MG63 (cell line): ENCODE measurements at regions not wholly inside any gene's neighbourhood (a gene's known extent, or its start where the extent isn't known, plus 50 kb on each side); places are given as distances from the start of the nearest gene placed in this dataset.
"Not testable (repeated sequence)": the region's sequence is repeated elsewhere in the genome, so short reads cannot be mapped to it uniquely, and the experiment has no call there.

ENCODE experiments used
- DNase-seq: peaks from one replicate; pipeline ENCODE4 v3.0.0-alpha.2; 2020
- H3K27me3 ChIP-seq: fragments of 250-450 bp; sonication (Bioruptor Pico); 2 replicates; pipeline ENCODE4 v1.5.1; 2020; ENCODE audit warnings: mild to moderate bottlenecking, moderate library complexity
- H3K36me3 ChIP-seq: fragments of 250-450 bp; sonication (Bioruptor Pico); 2 replicates; pipeline ENCODE4 v1.5.1; 2020; ENCODE audit warnings: mild to moderate bottlenecking, moderate library complexity
- H3K4me3 ChIP-seq: fragments of 250-450 bp; sonication (Bioruptor Pico); 2 replicates; pipeline ENCODE4 v1.5.1; 2020; ENCODE audit warnings: mild to moderate bottlenecking, moderate library complexity
- H3K9me3 ChIP-seq: fragments of 250-450 bp; sonication (Bioruptor Pico); 2 replicates; pipeline ENCODE4 v1.5.1; 2020; ENCODE audit warnings: mild to moderate bottlenecking, moderate library complexity

- H3K4me3 ChIP-seq, result no peak overlapping the region
- no peak for DNase-seq
- H3K9me3 ChIP-seq, result no peaks in the 10 kb centered on the region
- H3K27me3 ChIP-seq, result no peaks in the 10 kb centered on the region; the same call in 1 of the 2 replicates
- H3K36me3 ChIP-seq, result no peaks in the 10 kb centered on the region
Measured at GRCh38 chr19:28456708-28457320, 756.1 kb downstream of the UQCRFS1 start.

- H3K27me3 ChIP-seq, result no peaks in the 10 kb centered on the region; the same call in 1 of the 2 replicates
- no peaks in the 10 kb centered on the region for H3K9me3 ChIP-seq
- H3K4me3 ChIP-seq, result no peak overlapping the region
- H3K36me3 ChIP-seq, result no peaks in the 10 kb centered on the region
- no peak for DNase-seq
Measured at GRCh38 chr19:28456252-28456651, 756.7 kb downstream of the UQCRFS1 start.

GRCh38 chr19:28454083-28454482, 758.9 kb downstream of the UQCRFS1 start:
- no peak for DNase-seq
- Histone ChIP-seq H3K4me3 (no peak overlapping the region), H3K36me3 (no peaks in the 10 kb centered on the region), H3K27me3 (no peaks in the 10 kb centered on the region), H3K9me3 (no peaks in the 10 kb centered on the region)

- Histone ChIP-seq H3K27me3 (no peaks in the 10 kb centered on the region), H3K36me3 (no peaks in the 10 kb centered on the region), H3K9me3 (no peaks in the 10 kb centered on the region), H3K4me3 (no peak overlapping the region)
- DNase-seq, result no peak
Measured at GRCh38 chr19:28453420-28453819, 759.5 kb downstream of the UQCRFS1 start.

- Histone ChIP-seq H3K27me3 (no peaks in the 10 kb centered on the region), H3K4me3 (no peak overlapping the region), H3K9me3 (no peaks in the 10 kb centered on the region), H3K36me3 (no peaks in the 10 kb centered on the region)
- no peak for DNase-seq
Measured at GRCh38 chr19:28449803-28450202, 763.1 kb downstream of the UQCRFS1 start.

- no peaks in the 10 kb centered on the region for H3K9me3 ChIP-seq
- no peak for DNase-seq
- no peaks in the 10 kb centered on the region for H3K27me3 ChIP-seq
- no peaks in the 10 kb centered on the region for H3K36me3 ChIP-seq
- H3K4me3 ChIP-seq, result no peak overlapping the region
Measured at GRCh38 chr19:28446511-28446910, 766.4 kb downstream of the UQCRFS1 start.

- Histone ChIP-seq H3K4me3 (no peak overlapping the region), H3K27me3 (no peaks in the 10 kb centered on the region), H3K9me3 (no peaks in the 10 kb centered on the region), H3K36me3 (no peaks in the 10 kb centered on the region)
- DNase-seq, result no peak
Measured at GRCh38 chr19:28445826-28446225, 767.1 kb downstream of the UQCRFS1 start.

- DNase-seq, result no peak
- no peaks in the 10 kb centered on the region for H3K9me3 ChIP-seq
- H3K4me3 ChIP-seq, result no peak overlapping the region
- H3K36me3 ChIP-seq, result no peaks in the 10 kb centered on the region
- H3K27me3 ChIP-seq, result no peaks in the 10 kb centered on the region
Measured at GRCh38 chr19:28444362-28444761, 768.6 kb downstream of the UQCRFS1 start.

- no peak for DNase-seq
- Histone ChIP-seq H3K9me3 (no peaks in the 10 kb centered on the region), H3K4me3 (no peak overlapping the region), H3K36me3 (no peaks in the 10 kb centered on the region), H3K27me3 (no peaks in the 10 kb centered on the region)
Measured at GRCh38 chr19:28443361-28443760, 769.6 kb downstream of the UQCRFS1 start.

- Histone ChIP-seq H3K27me3 (no peaks in the 10 kb centered on the region), H3K36me3 (no peaks in the 10 kb centered on the region), H3K9me3 (no peaks in the 10 kb centered on the region), H3K4me3 (no peak overlapping the region)
- DNase-seq, result no peak
Measured at GRCh38 chr19:28437390-28438346, 775.3 kb downstream of the UQCRFS1 start.

GRCh38 chr19:28436320-28436719, 776.6 kb downstream of the UQCRFS1 start:
- no peaks in the 10 kb centered on the region for H3K36me3 ChIP-seq
- H3K27me3 ChIP-seq, result no peaks in the 10 kb centered on the region
- H3K4me3 ChIP-seq, result no peak overlapping the region
- H3K9me3 ChIP-seq, result no peaks in the 10 kb centered on the region
- no peak for DNase-seq

GRCh38 chr19:28435551-28436271, 777.2 kb downstream of the UQCRFS1 start:
- Histone ChIP-seq H3K4me3 (no peak overlapping the region), H3K9me3 (no peaks in the 10 kb centered on the region), H3K27me3 (no peaks in the 10 kb centered on the region), H3K36me3 (no peaks in the 10 kb centered on the region)
- no peak for DNase-seq

GRCh38 chr19:28434794-28435193, 778.2 kb downstream of the UQCRFS1 start:
- DNase-seq, H3K36me3 ChIP-seq, H3K27me3 ChIP-seq, H3K4me3 ChIP-seq, H3K9me3 ChIP-seq: not testable (repeated sequence)

GRCh38 chr19:28434365-28434764, 778.6 kb downstream of the UQCRFS1 start:
- DNase-seq, H3K27me3 ChIP-seq, H3K36me3 ChIP-seq, H3K9me3 ChIP-seq, H3K4me3 ChIP-seq: not testable (repeated sequence)

GRCh38 chr19:28433166-28433565, 779.8 kb downstream of the UQCRFS1 start:
- DNase-seq, result peak; percentile 62
- not testable (repeated sequence) for H3K9me3 ChIP-seq

GRCh38 chr19:28430214-28430613, 782.7 kb downstream of the UQCRFS1 start:
- no peaks in the 10 kb centered on the region for H3K9me3 ChIP-seq
- no peaks in the 10 kb centered on the region for H3K36me3 ChIP-seq
- no peak for DNase-seq
- no peak overlapping the region for H3K4me3 ChIP-seq
- no peaks in the 10 kb centered on the region for H3K27me3 ChIP-seq

More at GRCh38 chr19:28433166-28433565, 779.8 kb downstream of the UQCRFS1 start:
- H3K27me3 ChIP-seq, H3K36me3 ChIP-seq, H3K4me3 ChIP-seq: not testable (repeated sequence)

- no peak overlapping the region for H3K4me3 ChIP-seq
- no peak for DNase-seq
- no peaks in the 10 kb centered on the region for H3K27me3 ChIP-seq
- no peaks in the 10 kb centered on the region for H3K9me3 ChIP-seq
- H3K36me3 ChIP-seq, result no peaks in the 10 kb centered on the region
Measured at GRCh38 chr19:28429356-28429755, 783.6 kb downstream of the UQCRFS1 start.
